K562 (cell line): ENCODE measurements at regions not wholly inside any gene's neighbourhood (a gene's known extent, or its start where the extent isn't known, plus 50 kb on each side); places are given as distances from the start of the nearest gene placed in this dataset.

Experiments used
- ATAC-seq: fragments of 200-7000 bp; cut with Tn5 transposase; 3 replicates; pipeline ENCODE4 v1.9.1; 2020; ENCODE audit warnings: moderate library complexity
- BruUV-seq: library from RNA; stranded (reverse); fragments of 400-500 nt; replicated peaks from 2 replicates; lab custom pipeline; 2021; lab: Mats Ljungman, UMichigan
- CTCF ChIA-PET: fragments of 300-600 bp; formaldehyde crosslinking; extraction: SDS; loops from one replicate; lab custom pipeline; 2021; ENCODE audit warnings: low intra/inter-chr PET ratio; lab: Yijun Ruan, JAX
- POLR2A ChIA-PET: fragments of 300-600, 350-650 bp; sonication (Branson Sonifier 250); formaldehyde crosslinking; extraction: SDS; loops from one replicate; lab custom pipeline; 2021; ENCODE audit warnings: antibody characterized with exemption, inconsistent platforms; lab: Yijun Ruan, JAX
- DNase-seq, 4 experiments: peaks; one replicate each; pipeline versions ENCODE4 v3.0.0 to v3.0.0-alpha.2; 2011 to 2018; ENCODE audit warnings: low spot score in 3 of 4, mixed read lengths in 3 of 4; ENCODE audit errors: extremely low read depth in 1 of 4
- FAIRE-seq: peaks from 2 replicates; lab custom pipeline; 2011; peaks lifted over from hg19 to GRCh38; lab: Jason Lieb, UNC
- H2AFZ ChIP-seq: 2 replicates; pipeline ENCODE4 v1.6.0; 2011; ENCODE audit warnings: low read depth, low read length, control low read depth, inconsistent platforms
- H3K27ac ChIP-seq: fragments of 200-600 bp; 3 replicates; pipeline ENCODE4 v1.8.0; 2011; ENCODE audit warnings: low read depth, mild to moderate bottlenecking, control low read depth, inconsistent platforms, low read length, moderate library complexity, mixed read lengths; ENCODE audit errors: extremely low read depth
- H3K27me3 ChIP-seq, 2 experiments: fragments of 300-600 bp in 1 of 2; 2 replicates in 1 of 2; 3 replicates in 1 of 2; pipeline versions ENCODE4 v1.6.0 to v1.8.0; 2011; ENCODE audit warnings: inconsistent platforms in 2 of 2, low read length in 2 of 2, mild to moderate bottlenecking in 1 of 2, mixed read lengths in 1 of 2, moderate library complexity in 1 of 2; ENCODE audit not compliant: control insufficient read depth in 2 of 2, insufficient read depth in 2 of 2
- H3K36me3 ChIP-seq: fragments of 300-600 bp; 3 replicates; pipeline ENCODE4 v1.8.0; 2011; ENCODE audit warnings: mild to moderate bottlenecking, low read length, inconsistent platforms; ENCODE audit not compliant: control insufficient read depth, insufficient read depth
- H3K4me1 ChIP-seq, 2 experiments: fragments of 200-600 bp in 1 of 2; replicated peaks in 1 of 2; 2 replicates in 1 of 2; 3 replicates in 1 of 2; pipeline versions ENCODE4 v1.5.1 to v1.8.0; 2011; ENCODE audit warnings: inconsistent platforms in 2 of 2, low read length in 2 of 2, mild to moderate bottlenecking in 1 of 2, mixed read lengths in 1 of 2, moderate library complexity in 1 of 2; ENCODE audit not compliant: control insufficient read depth in 2 of 2, insufficient read depth in 2 of 2
- H3K4me2 ChIP-seq: 2 replicates; pipeline ENCODE4 v1.6.1; 2011; ENCODE audit warnings: low read length, control low read depth, inconsistent platforms, mixed read lengths; ENCODE audit not compliant: insufficient read depth
- H3K4me3 ChIP-seq: fragments of 200-600 bp; sonication (generic), shearing (Covaris generic); 2 replicates; pipeline ENCODE4 v1.5.1; 2016; ENCODE audit warnings: control low read depth, inconsistent platforms
- H3K79me2 ChIP-seq: fragments of 200-600 bp; 3 replicates; pipeline ENCODE4 v1.8.0; 2011; ENCODE audit warnings: low read length, inconsistent platforms; ENCODE audit not compliant: control insufficient read depth, insufficient read depth
- H3K9ac ChIP-seq, 2 experiments: 2 replicates each; pipeline versions ENCODE4 v1.6.0 to v1.6.1; 2011; ENCODE audit warnings: low read depth in 2 of 2, low read length in 2 of 2, control low read depth in 1 of 2, inconsistent platforms in 1 of 2, mild to moderate bottlenecking in 1 of 2, mixed read lengths in 1 of 2; ENCODE audit not compliant: insufficient read depth in 1 of 2
- H3K9me1 ChIP-seq: one replicate; pipeline ENCODE4 v1.6.0; 2011; ENCODE audit warnings: inconsistent platforms, mild to moderate bottlenecking, low read length, moderate library complexity; ENCODE audit not compliant: control insufficient read depth, insufficient read depth
- H3K9me3 ChIP-seq: replicated peaks from 2 replicates; pipeline ENCODE4 v1.5.1; 2011; ENCODE audit warnings: low read depth, low read length, inconsistent platforms; ENCODE audit not compliant: control insufficient read depth, insufficient read depth
- H4K20me1 ChIP-seq: replicated peaks from 2 replicates; pipeline ENCODE4 v1.6.1; 2011; ENCODE audit warnings: low read length, inconsistent platforms, mixed read lengths; ENCODE audit not compliant: control insufficient read depth, insufficient read depth
- C11orf30 ChIP-seq: fragments of 450-650 bp; IDR thresholded peaks from 2 replicates; pipeline ENCODE4 v1.6.1; 2016; ENCODE audit warnings: low read depth, mild to moderate bottlenecking
- DPF2 ChIP-seq: fragments of 450-650 bp; IDR thresholded peaks from 2 replicates; pipeline ENCODE4 v1.6.1; 2016
- LCOR ChIP-seq: sonication (generic); formaldehyde crosslinking; IDR thresholded peaks from 2 replicates; pipeline ENCODE4 v1.8.0; 2022; ENCODE audit warnings: mild to moderate bottlenecking, missing genetic modification reagents
- MAFF ChIP-seq: IDR thresholded peaks from 2 replicates; pipeline ENCODE4 v1.6.1; 2012; ENCODE audit warnings: low read length, improper control_type of control experiment
- MAFG ChIP-seq: fragments of 450-650 bp; conservative IDR thresholded peaks from 2 replicates; pipeline ENCODE4 v1.6.1; 2016; ENCODE audit warnings: missing genetic modification characterization, missing compliant biosample characterization
- MAFK ChIP-seq: IDR thresholded peaks from 2 replicates; pipeline ENCODE4 v1.6.1; 2011; ENCODE audit warnings: low read length, improper control_type of control experiment
- NCOA2 ChIP-seq, 2 experiments: fragments of 450-650 bp; IDR thresholded peaks; 2 replicates each; pipeline ENCODE4 v1.6.1; 2018; ENCODE audit warnings: mild to moderate bottlenecking in 2 of 2, moderate library complexity in 1 of 2; ENCODE audit not compliant: partially characterized antibody in 2 of 2
- PTTG1 ChIP-seq: fragments of 450-650 bp; IDR thresholded peaks from 2 replicates; pipeline ENCODE4 v1.6.1; 2016; ENCODE audit warnings: low read depth, mild to moderate bottlenecking, missing genetic modification characterization, missing compliant biosample characterization
- SP2 ChIP-seq: IDR thresholded peaks from 2 replicates; pipeline ENCODE4 v1.6.1; 2011; ENCODE audit warnings: mild to moderate bottlenecking, low read depth, low read length, moderate library complexity; ENCODE audit not compliant: poor library complexity, severe bottlenecking; ENCODE audit errors: extremely low read depth
- STAT5A ChIP-seq: IDR thresholded peaks from 2 replicates; pipeline ENCODE4 v1.6.1; 2012; ENCODE audit warnings: low read length, inconsistent platforms, borderline replicate concordance
- TCF7L2 ChIP-seq: fragments of 150-350 bp; IDR thresholded peaks from 2 replicates; pipeline ENCODE4 v1.6.1; 2016; ENCODE audit warnings: low read depth, mild to moderate bottlenecking, low read length, moderate library complexity
- ZC3H11A ChIP-seq: IDR thresholded peaks from 2 replicates; pipeline ENCODE4 v1.6.1; 2012; ENCODE audit warnings: low read depth, low read length, improper control_type of control experiment
- ZNF316 ChIP-seq: fragments of 450-650 bp; IDR thresholded peaks from 2 replicates; pipeline ENCODE4 v1.6.1; 2016
- ZNF695 ChIP-seq: fragments of 450-650 bp; formaldehyde crosslinking; IDR thresholded peaks from 2 replicates; pipeline ENCODE4 v1.4.0; 2020; ENCODE audit warnings: mild to moderate bottlenecking, moderate library complexity
- WGBS: fragments of 100-300 bp; shearing (Covaris generic); methylation state at CpG from one replicate; pipeline ENCODE4 v1.1.6; 2016; ENCODE audit warnings: low coverage, mixed read lengths; ENCODE audit not compliant: insufficient coverage; ENCODE audit errors: missing lambda C conversion rate; 5-methylcytosine and 5-hydroxymethylcytosine counted together
- in situ Hi-C: fragments of 300-500 bp; cut with MboI; formaldehyde crosslinking; loops from 4 replicates; pipeline ENCODE4 v1.15.0; 2018; ENCODE audit warnings: inconsistent platforms, mixed read lengths
- intact Hi-C: fragments of 100-400 bp; cut with micrococcal nuclease; formaldehyde crosslinking; loops from 2 replicates; pipeline ENCODE4 v1.14.2; 2022
- TF ChIP-seq, protein P1 (sequence below): sonication (generic); formaldehyde crosslinking; IDR thresholded peaks from 2 replicates; pipeline ENCODE4 v1.9.0; 2022; ENCODE audit warnings: mild to moderate bottlenecking, missing genetic modification reagents
- TF ChIP-seq, protein P2 (sequence below): fragments of 250-450 bp; sonication (Bioruptor Pico); IDR thresholded peaks from 2 replicates; pipeline ENCODE4 v1.5.0; 2021; ENCODE audit warnings: mild to moderate bottlenecking, moderate library complexity

DNA sequence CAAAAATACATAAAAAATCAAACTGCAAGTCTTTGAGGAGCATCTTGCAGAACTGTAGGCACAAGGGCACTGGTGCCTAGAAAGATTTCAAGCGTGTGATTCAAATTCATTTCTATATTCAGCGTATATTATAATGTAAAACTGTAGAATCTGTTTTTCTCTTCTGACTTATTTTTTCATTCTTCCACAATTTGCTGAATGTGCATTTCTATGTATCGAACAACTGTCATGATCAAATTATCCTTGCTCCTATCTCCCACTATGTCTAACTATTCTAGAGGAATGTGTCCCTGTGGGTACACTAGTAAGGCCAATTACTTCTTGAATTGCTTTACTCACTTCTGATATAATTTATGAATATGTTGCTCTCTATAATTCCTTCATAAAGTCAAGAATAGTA lies 283.0 kb upstream of the MAGI2 start:
- no peak overlapping the region for H2AFZ ChIP-seq
- in situ Hi-C loops = no loop called here
- TF ChIP-seq MAFK (peak; percentile 89), ZNF316 (peak; percentile 90), C11orf30 (peak; percentile 69), MAFF (peak; percentile 89), NCOA2 (IDR thresholded peaks at IDR 0.05; ENCODE audit: partially characterized antibody in 2 of 2) (no peak), TCF7L2 (no peak), DPF2 (no peak), MAFG (peak; percentile 82), STAT5A (no peak)

DNA sequence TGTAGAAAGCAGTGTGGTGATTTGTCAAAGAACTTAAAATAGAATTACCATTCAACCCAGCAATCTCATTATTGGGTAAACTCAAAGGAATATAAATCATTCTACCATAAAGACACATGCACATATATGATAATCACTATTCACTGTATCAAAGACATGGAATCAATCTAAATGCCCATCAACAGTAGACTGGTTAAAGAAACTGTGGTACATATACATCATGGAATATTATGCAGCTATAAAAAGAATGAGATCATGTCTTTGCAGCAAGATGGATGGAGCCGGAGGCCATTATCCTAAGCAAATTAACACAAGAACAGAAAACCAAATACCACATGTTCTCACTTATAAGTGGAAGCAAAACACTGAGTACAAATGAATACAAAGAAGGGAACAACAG lies 281.5 kb upstream of the MAGI2 start:
- no peaks in the 10 kb centered on the region for H3K36me3 ChIP-seq
- intact Hi-C loops = no loop called here
- BruUV-seq = no TSS peak
- H3K79me2 ChIP-seq = no peaks in the 10 kb centered on the region
- in situ Hi-C loops = no loop called here
- H3K27ac ChIP-seq = no peak overlapping the region
- H3K27me3 ChIP-seq = no peaks in the 10 kb centered on the region
- H3K4me2 ChIP-seq = no peak overlapping the region
- H3K9ac ChIP-seq = no peak overlapping the region
- H3K4me1 ChIP-seq = no peaks in the 10 kb centered on the region
- DNase-seq (no peak), FAIRE-seq (no peak), ATAC-seq (no peak)
- WGBS = 0% methylated on average over 1 of the region's 1 CpG
- no peaks in the 10 kb centered on the region for H4K20me1 ChIP-seq
- 0 out of 2 replicates have a peak, but pooled peaks cover 4% of the 10 kb centered on the region for H3K9me3 ChIP-seq
- H3K9me1 ChIP-seq = no peaks in the 10 kb centered on the region
- no peak overlapping the region for H3K4me3 ChIP-seq
- H2AFZ ChIP-seq = no peak overlapping the region
- POLR2A ChIA-PET = no interaction called here
- CTCF ChIA-PET = no interaction called here
- TF ChIP-seq SP2 (no peak), LCOR (CRISPR knock-in tag) (no peak), ZC3H11A (no peak), ZNF695 (no peak), PTTG1 (no peak)
- TF ChIP-seq, protein P1, sequence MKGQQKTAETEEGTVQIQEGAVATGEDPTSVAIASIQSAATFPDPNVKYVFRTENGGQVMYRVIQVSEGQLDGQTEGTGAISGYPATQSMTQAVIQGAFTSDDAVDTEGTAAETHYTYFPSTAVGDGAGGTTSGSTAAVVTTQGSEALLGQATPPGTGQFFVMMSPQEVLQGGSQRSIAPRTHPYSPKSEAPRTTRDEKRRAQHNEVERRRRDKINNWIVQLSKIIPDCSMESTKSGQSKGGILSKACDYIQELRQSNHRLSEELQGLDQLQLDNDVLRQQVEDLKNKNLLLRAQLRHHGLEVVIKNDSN = no peak
- TF ChIP-seq, protein P2, sequence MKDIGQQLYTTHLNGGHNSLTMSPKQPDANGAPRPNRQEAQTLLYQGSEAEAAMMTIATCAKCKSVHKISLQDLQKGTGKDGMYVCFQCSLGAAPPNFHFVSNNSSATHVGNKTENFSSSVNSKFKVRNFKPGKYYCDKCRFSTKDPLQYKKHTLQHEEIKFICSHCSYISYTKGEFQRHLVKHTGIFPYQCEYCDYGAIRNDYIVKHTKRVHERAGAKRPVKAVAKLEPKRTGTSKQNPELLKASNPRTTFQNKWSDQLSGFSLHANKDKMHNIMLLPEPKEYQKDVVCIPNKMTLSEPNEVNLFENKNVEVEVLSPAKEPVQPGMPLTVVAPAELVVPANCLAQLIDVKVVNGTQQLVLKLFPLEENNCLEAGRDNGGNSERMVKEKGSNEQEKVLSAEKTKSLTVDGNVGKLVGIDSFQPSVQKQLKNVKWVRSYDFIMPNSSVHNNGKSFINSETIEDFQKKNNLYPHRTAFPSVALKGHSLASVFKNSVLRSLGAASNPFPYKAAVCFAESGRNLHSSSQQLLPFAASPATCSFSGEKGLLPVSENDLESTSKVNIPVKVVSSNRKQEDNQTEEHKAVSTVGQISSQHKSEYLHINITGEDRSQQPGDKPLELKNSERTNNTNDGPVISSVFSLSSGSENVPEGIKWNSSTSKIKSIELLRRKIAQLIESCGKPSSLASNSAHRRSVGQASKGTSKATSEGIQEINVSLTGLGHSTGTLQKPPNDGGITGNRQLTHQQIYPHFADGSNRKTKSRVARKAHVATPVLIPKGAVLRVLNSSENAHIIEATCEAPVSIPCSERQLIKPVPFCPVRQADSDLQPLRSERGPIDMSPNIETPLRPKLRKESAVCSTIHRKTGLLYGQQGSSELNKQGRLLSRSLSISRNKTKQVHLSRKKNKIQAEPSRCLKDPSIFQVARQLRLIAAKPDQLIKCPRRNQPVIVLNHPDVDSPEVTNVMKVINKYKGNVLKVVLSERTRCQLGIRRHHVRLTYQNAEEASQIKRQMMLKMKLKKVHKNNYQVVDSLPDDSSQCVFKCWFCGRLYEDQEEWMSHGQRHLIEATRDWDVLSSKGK (CRISPR knock-in tag) = no peak

More for the DNA sequence above, 283.0 kb upstream of the MAGI2 start:
- POLR2A ChIA-PET = no interaction called here
- Histone ChIP-seq H3K4me2 (no peak overlapping the region), H3K9me1 (no peaks in the 10 kb centered on the region), H3K4me3 (no peak overlapping the region), H3K9me3 (0 out of 2 replicates have a peak, but pooled peaks cover 4% of the 10 kb centered on the region), H3K27ac (no peak overlapping the region), H3K79me2 (no peaks in the 10 kb centered on the region), H3K4me1 (no peaks in the 10 kb centered on the region), H3K9ac (no peak overlapping the region), H3K27me3 (no peaks in the 10 kb centered on the region), H4K20me1 (no peaks in the 10 kb centered on the region), H3K36me3 (no peaks in the 10 kb centered on the region)
- DNase-seq (no peak), ATAC-seq (no peak), FAIRE-seq (no peak)
- CTCF ChIA-PET = no interaction called here
- WGBS = 2% methylated on average over 3 of the region's 3 CpGs
- intact Hi-C loops = no loop called here
- BruUV-seq = no TSS peak
